KMS-11 (cell line): ENCODE measurements at regions not wholly inside any gene's neighbourhood (a gene's known extent, or its start where the extent isn't known, plus 50 kb on each side); places are given as distances from the start of the nearest gene placed in this dataset.

ENCODE experiments used
- H2AFZ ChIP-seq: fragments of 200-600 bp; sonication (generic); 2 replicates; pipeline ENCODE4 v1.6.1; 2016; ENCODE audit warnings: antibody characterized with exemption, mixed run types, low read depth
- H3K27ac ChIP-seq: fragments of 200-600 bp; sonication (generic); 2 replicates; pipeline ENCODE4 v1.6.1; 2016; ENCODE audit warnings: mild to moderate bottlenecking, mixed run types
- H3K27me3 ChIP-seq: fragments of 200-600 bp; sonication (generic); 2 replicates; pipeline ENCODE4 v1.6.1; 2017; ENCODE audit warnings: mild to moderate bottlenecking, low read depth, mixed run types, moderate library complexity; ENCODE audit not compliant: insufficient read depth
- H3K36me3 ChIP-seq: fragments of 200-600 bp; sonication (generic); 2 replicates; pipeline ENCODE4 v1.6.1; 2017; ENCODE audit warnings: mild to moderate bottlenecking, mixed run types; ENCODE audit not compliant: insufficient read depth
- H3K4me1 ChIP-seq: fragments of 200-600 bp; sonication (generic); 2 replicates; pipeline ENCODE4 v1.6.1; 2016; ENCODE audit warnings: mild to moderate bottlenecking, low read depth, mixed run types; ENCODE audit not compliant: poor library complexity, severe bottlenecking
- H3K4me2 ChIP-seq: fragments of 200-600 bp; sonication (generic); 2 replicates; pipeline ENCODE4 v1.7.0; 2016; ENCODE audit warnings: mild to moderate bottlenecking, mixed run types
- H3K4me3 ChIP-seq: fragments of 200-600 bp; sonication (generic); IDR thresholded peaks from 2 replicates; pipeline ENCODE4 v1.6.1; 2017; ENCODE audit warnings: low read depth, low read length, mixed read lengths; ENCODE audit not compliant: insufficient read depth
- H3K79me2 ChIP-seq: fragments of 200-600 bp; sonication (generic); 2 replicates; pipeline ENCODE4 v1.6.1; 2016; ENCODE audit warnings: low read depth, mixed run types; ENCODE audit not compliant: insufficient read depth
- H3K9ac ChIP-seq: fragments of 200-600 bp; sonication (generic); 2 replicates; pipeline ENCODE4 v1.6.1; 2016; ENCODE audit warnings: mild to moderate bottlenecking, mixed run types
- H4K20me1 ChIP-seq: fragments of 200-600 bp; sonication (generic); 2 replicates; pipeline ENCODE4 v1.6.1; 2016; ENCODE audit warnings: mild to moderate bottlenecking, mixed run types; ENCODE audit not compliant: insufficient read depth
- CTCF ChIP-seq: fragments of 200-600 bp; sonication (generic); conservative IDR thresholded peaks from 2 replicates; pipeline ENCODE4 v1.6.1; 2017; ENCODE audit warnings: low read depth, mild to moderate bottlenecking, antibody characterized with exemption, low read length, moderate library complexity, mixed read lengths

DNA sequence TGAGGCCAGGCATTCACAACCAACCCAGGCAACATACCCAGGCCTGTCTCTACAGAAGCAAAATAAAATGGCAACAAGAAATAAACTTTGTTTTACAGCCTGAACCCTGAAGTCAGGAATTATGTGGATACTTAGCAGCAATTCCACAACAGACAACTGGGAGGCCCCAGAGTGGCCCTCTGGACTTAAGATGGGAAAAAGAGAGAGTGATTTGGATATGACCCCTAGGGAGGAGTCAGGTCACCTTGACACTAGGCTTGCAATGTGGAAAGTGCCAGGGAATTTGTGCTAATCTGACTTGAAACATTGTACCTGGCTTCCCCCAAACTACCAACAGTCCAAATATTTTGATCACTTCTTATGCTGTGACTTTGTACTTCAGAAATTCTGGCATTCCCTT lies 193.1 kb downstream of the PARM1 start:
- Histone ChIP-seq H2AFZ (no peak overlapping the region), H4K20me1 (no peaks in the 10 kb centered on the region), H3K9ac (peak overlapping the region; percentile 45; the same call in 1 of the 2 replicates), H3K4me3 (no peak overlapping the region), H3K36me3 (no peaks in the 10 kb centered on the region), H3K79me2 (no peaks in the 10 kb centered on the region), H3K27me3 (no peaks in the 10 kb centered on the region), H3K27ac (peak overlapping the region; percentile 59; the same call in 1 of the 2 replicates), H3K4me1 (peaks cover 4% of the 10 kb centered on the region), H3K4me2 (peak overlapping the region; percentile 15; the same call in 1 of the 2 replicates)
- TF ChIP-seq CTCF, result no peak

GRCh38 chr4:75122424-75123014 lies 189.6 kb downstream of the PARM1 start:
- no peaks in the 10 kb centered on the region for H4K20me1 ChIP-seq
- TF ChIP-seq CTCF, result no peak
- no peaks in the 10 kb centered on the region for H3K79me2 ChIP-seq
- H2AFZ ChIP-seq, result no peak overlapping the region
- H3K36me3 ChIP-seq, result no peaks in the 10 kb centered on the region
- no peak overlapping the region for H3K4me3 ChIP-seq
- no peak overlapping the region for H3K27ac ChIP-seq
- no peak overlapping the region for H3K9ac ChIP-seq
- H3K27me3 ChIP-seq, result no peaks in the 10 kb centered on the region
- no peak overlapping the region for H3K4me2 ChIP-seq
- H3K4me1 ChIP-seq, result peaks cover 9% of the 10 kb centered on the region

- Histone ChIP-seq H3K27ac (no peak overlapping the region), H4K20me1 (no peaks in the 10 kb centered on the region), H3K36me3 (no peaks in the 10 kb centered on the region), H3K79me2 (no peaks in the 10 kb centered on the region), H2AFZ (no peak overlapping the region), H3K4me3 (no peak overlapping the region), H3K4me1 (peaks cover 16% of the 10 kb centered on the region), H3K4me2 (no peak overlapping the region), H3K27me3 (no peaks in the 10 kb centered on the region), H3K9ac (no peak overlapping the region)
- TF ChIP-seq CTCF, result no peak
Observed at GRCh38 chr4:75118739-75119138, 185.8 kb downstream of the PARM1 start.

- Histone ChIP-seq H3K79me2 (no peaks in the 10 kb centered on the region), H3K36me3 (no peaks in the 10 kb centered on the region)
- no peak for TF ChIP-seq CTCF
Observed at GRCh38 chr4:75110061-75110460, 177.1 kb downstream of the PARM1 start.

More at GRCh38 chr4:75110061-75110460, 177.1 kb downstream of the PARM1 start:
- Histone ChIP-seq H3K4me3 (no peak overlapping the region), H3K27ac (no peak overlapping the region), H3K9ac (no peak overlapping the region), H3K4me2 (no peak overlapping the region), H3K4me1 (peaks cover 33% of the 10 kb centered on the region), H4K20me1 (no peaks in the 10 kb centered on the region), H2AFZ (no peak overlapping the region), H3K27me3 (no peaks in the 10 kb centered on the region)
